ENCODE measurements at regions not wholly inside any gene's neighbourhood (a gene's known extent, or its start where the extent isn't known, plus 50 kb on each side); places are given as distances from the start of the nearest gene placed in this dataset.

DNA sequence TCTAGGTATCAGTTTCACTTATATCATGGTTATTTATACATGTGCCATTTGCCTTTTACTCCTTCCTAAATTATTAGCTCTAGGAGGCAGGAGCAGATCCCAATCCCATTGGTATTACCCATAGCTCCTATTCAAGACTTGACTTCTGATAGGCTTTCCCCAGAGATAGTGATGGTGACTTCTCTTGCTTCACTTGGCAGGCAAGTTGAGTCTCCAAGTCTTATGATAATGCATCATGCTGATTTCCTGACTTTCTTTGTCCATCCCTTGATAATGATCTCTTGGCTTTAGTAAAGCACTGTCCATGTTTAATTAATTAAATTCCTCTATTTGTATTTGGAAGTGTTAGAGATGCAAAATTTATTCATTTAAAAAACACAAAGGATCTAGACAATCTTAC is 253.5 kb upstream of the ADAMTS5 start:
- TF ChIP-seq, protein P1, sequence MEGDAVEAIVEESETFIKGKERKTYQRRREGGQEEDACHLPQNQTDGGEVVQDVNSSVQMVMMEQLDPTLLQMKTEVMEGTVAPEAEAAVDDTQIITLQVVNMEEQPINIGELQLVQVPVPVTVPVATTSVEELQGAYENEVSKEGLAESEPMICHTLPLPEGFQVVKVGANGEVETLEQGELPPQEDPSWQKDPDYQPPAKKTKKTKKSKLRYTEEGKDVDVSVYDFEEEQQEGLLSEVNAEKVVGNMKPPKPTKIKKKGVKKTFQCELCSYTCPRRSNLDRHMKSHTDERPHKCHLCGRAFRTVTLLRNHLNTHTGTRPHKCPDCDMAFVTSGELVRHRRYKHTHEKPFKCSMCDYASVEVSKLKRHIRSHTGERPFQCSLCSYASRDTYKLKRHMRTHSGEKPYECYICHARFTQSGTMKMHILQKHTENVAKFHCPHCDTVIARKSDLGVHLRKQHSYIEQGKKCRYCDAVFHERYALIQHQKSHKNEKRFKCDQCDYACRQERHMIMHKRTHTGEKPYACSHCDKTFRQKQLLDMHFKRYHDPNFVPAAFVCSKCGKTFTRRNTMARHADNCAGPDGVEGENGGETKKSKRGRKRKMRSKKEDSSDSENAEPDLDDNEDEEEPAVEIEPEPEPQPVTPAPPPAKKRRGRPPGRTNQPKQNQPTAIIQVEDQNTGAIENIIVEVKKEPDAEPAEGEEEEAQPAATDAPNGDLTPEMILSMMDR (conservative IDR thresholded peaks at IDR 0.05; ENCODE audit: low read depth in 2 of 2): no peak
- TF ChIP-seq, protein P2, sequence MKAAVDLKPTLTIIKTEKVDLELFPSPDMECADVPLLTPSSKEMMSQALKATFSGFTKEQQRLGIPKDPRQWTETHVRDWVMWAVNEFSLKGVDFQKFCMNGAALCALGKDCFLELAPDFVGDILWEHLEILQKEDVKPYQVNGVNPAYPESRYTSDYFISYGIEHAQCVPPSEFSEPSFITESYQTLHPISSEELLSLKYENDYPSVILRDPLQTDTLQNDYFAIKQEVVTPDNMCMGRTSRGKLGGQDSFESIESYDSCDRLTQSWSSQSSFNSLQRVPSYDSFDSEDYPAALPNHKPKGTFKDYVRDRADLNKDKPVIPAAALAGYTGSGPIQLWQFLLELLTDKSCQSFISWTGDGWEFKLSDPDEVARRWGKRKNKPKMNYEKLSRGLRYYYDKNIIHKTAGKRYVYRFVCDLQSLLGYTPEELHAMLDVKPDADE (IDR thresholded peaks at IDR 0.05): no peak
- no peak for TF ChIP-seq EZH2phosphoT487 (IDR thresholded peaks at IDR 0.05; ENCODE audit: unreplicated experiment)
- TF ChIP-seq CREB1 (CRISPR knock-in tag; IDR thresholded peaks at IDR 0.05; ENCODE audit: low read depth): no peak
- TF ChIP-seq EZH2 (IDR thresholded peaks at IDR 0.05; ENCODE audit: low read depth, unreplicated experiment): no peak
- no peak for TF ChIP-seq NANOG (IDR thresholded peaks at IDR 0.05; ENCODE audit: borderline replicate concordance)

All from GM23338 (cell line).